Astrocyte (in vitro differentiated cells and primary cell): ENCODE measurements at regions not wholly inside any gene's neighbourhood (a gene's known extent, or its start where the extent isn't known, plus 50 kb on each side); places are given as distances from the start of the nearest gene placed in this dataset.

Source experiments
- DNase-seq: peaks from one replicate; pipeline ENCODE4 v3.0.0-alpha.2; 2010; ENCODE audit warnings: low read depth
- FAIRE-seq: peaks from 2 replicates; lab custom pipeline; 2011; peaks lifted over from hg19 to GRCh38; lab: Jason Lieb, UNC
- H2AFZ ChIP-seq: 2 replicates; pipeline ENCODE4 v1.6.0; 2012; ENCODE audit warnings: low read depth, low read length, inconsistent platforms
- H3K27ac ChIP-seq: 2 replicates; pipeline ENCODE4 v1.5.1; 2011; ENCODE audit warnings: low read depth, low read length, inconsistent platforms
- H3K27me3 ChIP-seq: 2 replicates; pipeline ENCODE4 v1.6.0; 2011; ENCODE audit warnings: low read length, inconsistent platforms; ENCODE audit not compliant: insufficient read depth
- H3K36me3 ChIP-seq: 2 replicates; pipeline ENCODE4 v1.5.1; 2011; ENCODE audit warnings: low read length, inconsistent platforms; ENCODE audit not compliant: insufficient read depth
- H3K4me1 ChIP-seq: 2 replicates; pipeline ENCODE4 v1.5.1; 2011; ENCODE audit warnings: low read length, inconsistent platforms; ENCODE audit not compliant: insufficient read depth
- H3K4me2 ChIP-seq: 2 replicates; pipeline ENCODE4 v1.6.0; 2012; ENCODE audit warnings: low read length, inconsistent platforms
- H3K4me3 ChIP-seq: 2 replicates; pipeline ENCODE4 v1.5.1; 2011; ENCODE audit warnings: low read depth, mild to moderate bottlenecking, low read length, inconsistent platforms; ENCODE audit not compliant: insufficient read depth
- H3K79me2 ChIP-seq: 2 replicates; pipeline ENCODE4 v1.6.0; 2012; ENCODE audit warnings: mild to moderate bottlenecking, low read length, inconsistent platforms; ENCODE audit not compliant: insufficient read depth
- H3K9ac ChIP-seq: 2 replicates; pipeline ENCODE4 v1.6.0; 2012; ENCODE audit warnings: mild to moderate bottlenecking, low read length, inconsistent platforms
- H3K9me3 ChIP-seq: 2 replicates; pipeline ENCODE4 v1.5.1; 2012; ENCODE audit warnings: low read depth, mild to moderate bottlenecking, low read length, inconsistent platforms; ENCODE audit not compliant: insufficient read depth
- H4K20me1 ChIP-seq: 2 replicates; pipeline ENCODE4 v1.6.0; 2012; ENCODE audit warnings: low read length, inconsistent platforms; ENCODE audit not compliant: insufficient read depth
- H3K27ac Mint-ChIP-seq: one replicate; pipeline ENCODE4 v1.8.0; 2021; ENCODE audit warnings: mild to moderate bottlenecking, mixed read lengths; ENCODE audit not compliant: unreplicated experiment
- H3K27me3 Mint-ChIP-seq: one replicate; pipeline ENCODE4 v1.8.0; 2021; ENCODE audit warnings: low read depth, mixed read lengths; ENCODE audit not compliant: unreplicated experiment
- H3K36me3 Mint-ChIP-seq: one replicate; pipeline ENCODE4 v1.8.0; 2021; ENCODE audit warnings: low read depth, mixed read lengths; ENCODE audit not compliant: unreplicated experiment
- H3K4me1 Mint-ChIP-seq: one replicate; pipeline ENCODE4 v1.8.0; 2021; ENCODE audit warnings: low read depth, mixed read lengths; ENCODE audit not compliant: unreplicated experiment
- H3K4me3 Mint-ChIP-seq: one replicate; pipeline ENCODE4 v1.8.0; 2021; ENCODE audit warnings: mild to moderate bottlenecking, moderate library complexity, mixed read lengths; ENCODE audit not compliant: unreplicated experiment
- H3K9me3 Mint-ChIP-seq: one replicate; pipeline ENCODE4 v1.8.0; 2021; ENCODE audit warnings: mild to moderate bottlenecking, mixed read lengths; ENCODE audit not compliant: unreplicated experiment
- EZH2 ChIP-seq: IDR thresholded peaks from 2 replicates; pipeline ENCODE4 v1.6.1; 2012; ENCODE audit warnings: mild to moderate bottlenecking, low read length, inconsistent platforms; ENCODE audit not compliant: insufficient read depth
- TF ChIP-seq, protein P1 (sequence below): IDR thresholded peaks from 2 replicates; pipeline ENCODE4 v1.5.1; 2011; ENCODE audit warnings: low read depth, mild to moderate bottlenecking, inconsistent platforms, low read length, moderate library complexity; ENCODE audit not compliant: insufficient read depth

DNA sequence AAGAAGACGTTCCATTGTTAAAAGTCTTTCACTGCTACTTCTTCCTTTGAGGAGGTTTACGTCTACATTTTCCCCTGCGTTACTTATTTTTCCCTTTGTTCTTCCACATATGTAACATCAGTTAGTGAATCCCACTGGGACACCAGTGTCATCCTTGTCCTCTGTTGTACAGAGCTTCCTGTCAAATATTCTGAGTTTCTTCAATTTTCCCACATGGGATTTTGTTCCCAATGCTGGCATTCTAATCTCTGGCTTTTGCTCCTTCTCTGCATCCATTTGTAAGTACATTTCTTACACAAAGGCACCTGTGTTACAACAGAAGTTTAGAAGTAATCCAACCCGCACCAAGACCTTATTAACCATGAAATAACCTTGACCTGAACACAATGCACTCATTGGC lies 627.4 kb upstream of the PFKP start:
- Histone ChIP-seq H3K79me2 (no peaks in the 10 kb centered on the region), H3K36me3 (no peaks in the 10 kb centered on the region), H3K9ac (no peak overlapping the region), H3K4me2 (no peak overlapping the region), H3K27me3 (no peaks in the 10 kb centered on the region), H2AFZ (no peak overlapping the region), H3K9me3 (peaks cover 13% of the 10 kb centered on the region), H3K4me1 (no peaks in the 10 kb centered on the region), H4K20me1 (no peaks in the 10 kb centered on the region), H3K4me3 (no peak overlapping the region), H3K27ac (no peak overlapping the region)
- FAIRE-seq, result no peak
- no peaks in the 10 kb centered on the region for H3K9me3 Mint-ChIP-seq
- no peaks in the 10 kb centered on the region for H3K4me1 Mint-ChIP-seq
- H3K4me3 Mint-ChIP-seq, result no peak overlapping the region
- no peaks in the 10 kb centered on the region for H3K36me3 Mint-ChIP-seq
- no peak overlapping the region for H3K27ac Mint-ChIP-seq
- no peak for DNase-seq
- peaks cover 9% of the 10 kb centered on the region for H3K27me3 Mint-ChIP-seq
- TF ChIP-seq, protein P1, sequence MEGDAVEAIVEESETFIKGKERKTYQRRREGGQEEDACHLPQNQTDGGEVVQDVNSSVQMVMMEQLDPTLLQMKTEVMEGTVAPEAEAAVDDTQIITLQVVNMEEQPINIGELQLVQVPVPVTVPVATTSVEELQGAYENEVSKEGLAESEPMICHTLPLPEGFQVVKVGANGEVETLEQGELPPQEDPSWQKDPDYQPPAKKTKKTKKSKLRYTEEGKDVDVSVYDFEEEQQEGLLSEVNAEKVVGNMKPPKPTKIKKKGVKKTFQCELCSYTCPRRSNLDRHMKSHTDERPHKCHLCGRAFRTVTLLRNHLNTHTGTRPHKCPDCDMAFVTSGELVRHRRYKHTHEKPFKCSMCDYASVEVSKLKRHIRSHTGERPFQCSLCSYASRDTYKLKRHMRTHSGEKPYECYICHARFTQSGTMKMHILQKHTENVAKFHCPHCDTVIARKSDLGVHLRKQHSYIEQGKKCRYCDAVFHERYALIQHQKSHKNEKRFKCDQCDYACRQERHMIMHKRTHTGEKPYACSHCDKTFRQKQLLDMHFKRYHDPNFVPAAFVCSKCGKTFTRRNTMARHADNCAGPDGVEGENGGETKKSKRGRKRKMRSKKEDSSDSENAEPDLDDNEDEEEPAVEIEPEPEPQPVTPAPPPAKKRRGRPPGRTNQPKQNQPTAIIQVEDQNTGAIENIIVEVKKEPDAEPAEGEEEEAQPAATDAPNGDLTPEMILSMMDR, result no peak
- no peak for TF ChIP-seq EZH2

DNA sequence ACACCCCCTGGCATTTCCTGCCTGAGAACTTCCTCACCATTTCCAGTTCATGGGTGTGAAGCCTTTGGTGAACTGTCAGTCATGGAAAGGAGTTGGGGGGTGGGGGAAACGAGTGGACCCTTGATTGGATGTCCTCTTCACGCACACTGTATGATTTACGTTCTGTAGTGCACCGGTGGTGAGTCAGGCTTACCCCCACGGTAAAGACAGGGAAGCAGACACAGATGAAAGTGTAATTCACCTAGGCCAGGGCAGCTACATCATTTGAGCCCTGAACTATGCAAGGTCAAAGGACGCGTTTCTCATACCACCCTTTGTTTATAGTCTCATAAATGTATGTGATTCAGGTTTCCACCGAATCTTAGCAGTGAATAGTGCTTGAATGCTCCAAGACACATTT lies 628.3 kb upstream of the PFKP start:
- peaks cover 9% of the 10 kb centered on the region for H3K27me3 Mint-ChIP-seq
- DNase-seq (no peak), FAIRE-seq (no peak)
- H3K27ac ChIP-seq, result no peak overlapping the region
- H3K4me1 ChIP-seq, result no peaks in the 10 kb centered on the region
- no peaks in the 10 kb centered on the region for H3K36me3 Mint-ChIP-seq
- no peak overlapping the region for H3K4me2 ChIP-seq
- H2AFZ ChIP-seq, result no peak overlapping the region
- no peak overlapping the region for H3K9ac ChIP-seq
- H4K20me1 ChIP-seq, result no peaks in the 10 kb centered on the region
- no peaks in the 10 kb centered on the region for H3K4me1 Mint-ChIP-seq
- no peak overlapping the region for H3K4me3 Mint-ChIP-seq
- H3K4me3 ChIP-seq, result no peak overlapping the region
- H3K36me3 ChIP-seq, result no peaks in the 10 kb centered on the region
- no peaks in the 10 kb centered on the region for H3K27me3 ChIP-seq
- H3K27ac Mint-ChIP-seq, result no peak overlapping the region
- TF ChIP-seq, protein P1, result no peak
- no peak for TF ChIP-seq EZH2
- H3K9me3 ChIP-seq, result peaks cover 10% of the 10 kb centered on the region
- H3K79me2 ChIP-seq, result no peaks in the 10 kb centered on the region
- no peaks in the 10 kb centered on the region for H3K9me3 Mint-ChIP-seq

DNA sequence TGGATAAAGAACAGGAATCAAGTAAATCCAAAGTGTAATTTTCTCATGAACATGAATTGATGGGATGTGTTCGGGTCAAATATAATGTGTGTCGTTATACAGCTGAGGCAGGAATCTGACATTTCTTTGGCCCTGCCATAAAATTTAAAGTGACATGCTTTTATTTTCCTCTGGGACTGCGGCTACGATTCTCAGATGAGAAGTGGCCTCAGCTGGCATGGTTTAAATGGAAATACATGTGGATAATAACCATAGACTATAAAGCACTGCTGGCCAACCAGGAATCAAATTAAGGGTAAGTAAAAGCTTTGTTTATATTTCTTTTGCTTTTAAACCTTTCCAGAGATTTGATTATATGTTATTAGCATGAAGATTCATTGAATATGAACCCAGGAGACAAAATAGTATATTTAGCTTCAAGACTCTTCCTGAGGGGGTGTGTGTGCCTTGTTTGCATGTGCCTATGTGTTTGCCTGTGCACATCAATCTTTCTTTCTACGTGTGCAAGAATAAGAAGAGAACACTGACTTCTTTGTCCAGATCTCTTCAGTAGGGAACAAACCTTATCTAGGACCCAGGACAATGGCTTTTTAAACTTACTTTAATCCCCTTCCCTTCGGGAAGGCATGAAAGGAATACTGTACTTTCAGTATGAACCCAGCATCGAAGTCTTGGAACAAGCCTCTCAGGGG lies 629.0 kb upstream of the PFKP start:
- Mint-ChIP-seq H3K36me3 (no peaks in the 10 kb centered on the region), H3K9me3 (no peaks in the 10 kb centered on the region), H3K4me3 (no peak overlapping the region), H3K27ac (no peak overlapping the region), H3K4me1 (no peaks in the 10 kb centered on the region), H3K27me3 (peaks cover 7% of the 10 kb centered on the region)
- no peaks in the 10 kb centered on the region for H3K79me2 ChIP-seq
- FAIRE-seq (no peak), DNase-seq (no peak)
- H4K20me1 ChIP-seq, result no peaks in the 10 kb centered on the region
- TF ChIP-seq, protein P1, result no peak
- TF ChIP-seq EZH2, result no peak
- no peaks in the 10 kb centered on the region for H3K27me3 ChIP-seq
- H3K36me3 ChIP-seq, result no peaks in the 10 kb centered on the region
- H3K9me3 ChIP-seq, result peaks cover 10% of the 10 kb centered on the region
- H3K9ac ChIP-seq, result no peak overlapping the region
- no peak overlapping the region for H3K4me3 ChIP-seq
- H3K4me2 ChIP-seq, result no peak overlapping the region
- H2AFZ ChIP-seq, result no peak overlapping the region
- H3K4me1 ChIP-seq, result no peaks in the 10 kb centered on the region
- H3K27ac ChIP-seq, result no peak overlapping the region
